NOMO-1 (cell line): ENCODE measurements at regions not wholly inside any gene's neighbourhood (a gene's known extent, or its start where the extent isn't known, plus 50 kb on each side); places are given as distances from the start of the nearest gene placed in this dataset.
A peak's percentile ranks its signal among the peaks of the same experiment; 100 is the strongest.
"Not testable (repeated sequence)": the region's sequence is repeated elsewhere in the genome, so short reads cannot be mapped to it uniquely, and the experiment has no call there.

Experiments used
- DNase-seq, 2 experiments: peaks; one replicate each; lab custom pipeline; 2025; ENCODE audit not compliant: unreplicated experiment in 2 of 2; lab: John Stamatoyannopoulos, UW

GRCh38 chr5:75951158-75951557 is 132.0 kb upstream of the SV2C start:
- no peak for DNase-seq

- peak; percentile 26 to 56 for DNase-seq
These were observed 134.7 kb upstream of the SV2C start for GRCh38 chr5:75948438-75948837.

GRCh38 chr5:75940418-75940817 is 142.8 kb upstream of the SV2C start:
- DNase-seq: no peak

- DNase-seq: no peak
These were observed 147.6 kb upstream of the SV2C start for GRCh38 chr5:75935572-75935971.

GRCh38 chr5:75933489-75933888 is 149.7 kb upstream of the SV2C start:
- DNase-seq: no peak

GRCh38 chr5:75931175-75931574 is 152.0 kb upstream of the SV2C start:
- no peak for DNase-seq

- DNase-seq: no peak
These were observed 154.2 kb upstream of the SV2C start for GRCh38 chr5:75928992-75929391.

- no peak for DNase-seq
These were observed 160.7 kb upstream of the SV2C start for GRCh38 chr5:75922480-75922879.

GRCh38 chr5:75921011-75921410 is 162.2 kb upstream of the SV2C start:
- DNase-seq: no peak

- no peak for DNase-seq
These were observed 167.0 kb upstream of the SV2C start for GRCh38 chr5:75916144-75916543.

- no peak for DNase-seq
These were observed 174.0 kb upstream of the SV2C start for GRCh38 chr5:75909223-75909622.

- DNase-seq: no peak
These were observed 175.5 kb upstream of the SV2C start for GRCh38 chr5:75907651-75908050.

GRCh38 chr5:75894482-75894881 is 177.2 kb upstream of the POC5 start:
- no peak for DNase-seq

GRCh38 chr5:75891736-75892135 is 174.5 kb upstream of the POC5 start:
- no peak for DNase-seq

- DNase-seq: no peak
These were observed 173.8 kb upstream of the POC5 start for GRCh38 chr5:75891020-75891419.

- no peak for DNase-seq
These were observed 173.3 kb upstream of the POC5 start for GRCh38 chr5:75890546-75890945.

GRCh38 chr5:75886706-75887105 is 169.5 kb upstream of the POC5 start:
- DNase-seq: no peak

GRCh38 chr5:75885849-75886596 is 168.8 kb upstream of the POC5 start:
- DNase-seq: peak in 1 of 2 experiments; percentile 1

- DNase-seq: peak in 1 of 2 experiments; percentile 33
These were observed 168.1 kb upstream of the POC5 start for GRCh38 chr5:75885321-75885720.

GRCh38 chr5:75869891-75870290 is 152.7 kb upstream of the POC5 start:
- DNase-seq: no peak

- DNase-seq: no peak
These were observed 145.6 kb upstream of the POC5 start for GRCh38 chr5:75862872-75863271.

GRCh38 chr5:75859621-75860020 is 142.4 kb upstream of the POC5 start:
- not testable (repeated sequence) for DNase-seq

GRCh38 chr5:75856056-75856455 is 138.8 kb upstream of the POC5 start:
- no peak for DNase-seq
